Activated T-helper 17 cell treated with anti-CD3 and anti-CD28 coated beads, Interleukin-2, amount 50 U/mL, for 72 hours (primary cell): ENCODE measurements at regions not wholly inside any gene's neighbourhood (a gene's known extent, or its start where the extent isn't known, plus 50 kb on each side); places are given as distances from the start of the nearest gene placed in this dataset.
A peak's percentile ranks its signal among the peaks of the same experiment; 100 is the strongest.

Experiments
- ATAC-seq: fragments of 150-1000 bp; cut with Tn5 transposase; replicated peaks from 2 replicates; pipeline ENCODE4 v1.10.0; 2021; ENCODE audit warnings: mild to moderate bottlenecking, moderate library complexity
- H3K27ac Mint-ChIP-seq: one replicate; pipeline ENCODE4 v1.8.0; 2022; ENCODE audit warnings: mixed read lengths
- H3K27me3 Mint-ChIP-seq: one replicate; pipeline ENCODE4 v1.8.0; 2022; ENCODE audit warnings: mixed read lengths
- H3K36me3 Mint-ChIP-seq: one replicate; pipeline ENCODE4 v1.8.0; 2022; ENCODE audit warnings: low read depth, mild to moderate bottlenecking, mixed read lengths
- H3K4me1 Mint-ChIP-seq: one replicate; pipeline ENCODE4 v1.8.0; 2022; ENCODE audit warnings: mixed read lengths
- H3K4me3 Mint-ChIP-seq: one replicate; pipeline ENCODE4 v1.8.0; 2022; ENCODE audit warnings: mild to moderate bottlenecking, mixed read lengths
- H3K9me3 Mint-ChIP-seq: one replicate; pipeline ENCODE4 v1.8.0; 2022; ENCODE audit warnings: mixed read lengths

- no peaks in the 10 kb centered on the region for H3K9me3 Mint-ChIP-seq
- peaks cover 4% of the 10 kb centered on the region for H3K27me3 Mint-ChIP-seq
- H3K4me1 Mint-ChIP-seq: peaks cover 9% of the 10 kb centered on the region
- H3K4me3 Mint-ChIP-seq: no peak overlapping the region
- no peaks in the 10 kb centered on the region for H3K36me3 Mint-ChIP-seq
- no peak overlapping the region for H3K27ac Mint-ChIP-seq
- no peak for ATAC-seq
These were observed 186.0 kb upstream of the RPL38 start for GRCh38 chr17:74017466-74017865.

GRCh38 chr17:74018115-74018514, 185.4 kb upstream of the RPL38 start:
- Mint-ChIP-seq H3K27me3 (no peaks in the 10 kb centered on the region), H3K9me3 (no peaks in the 10 kb centered on the region), H3K4me3 (no peak overlapping the region), H3K27ac (no peak overlapping the region), H3K4me1 (peaks cover 3% of the 10 kb centered on the region), H3K36me3 (no peaks in the 10 kb centered on the region)
- ATAC-seq: no peak

GRCh38 chr17:74019271-74019670, 184.2 kb upstream of the RPL38 start:
- ATAC-seq: no peak
- H3K4me3 Mint-ChIP-seq: no peak overlapping the region

GRCh38 chr17:74019860-74020259, 183.6 kb upstream of the RPL38 start:
- Mint-ChIP-seq H3K27ac (no peak overlapping the region), H3K4me3 (no peak overlapping the region), H3K27me3 (peaks cover 4% of the 10 kb centered on the region), H3K9me3 (no peaks in the 10 kb centered on the region), H3K4me1 (no peaks in the 10 kb centered on the region), H3K36me3 (no peaks in the 10 kb centered on the region)
- no peak for ATAC-seq

More at GRCh38 chr17:74019271-74019670, 184.2 kb upstream of the RPL38 start:
- no peaks in the 10 kb centered on the region for H3K4me1 Mint-ChIP-seq
- no peaks in the 10 kb centered on the region for H3K36me3 Mint-ChIP-seq
- no peaks in the 10 kb centered on the region for H3K9me3 Mint-ChIP-seq
- no peak overlapping the region for H3K27ac Mint-ChIP-seq
- H3K27me3 Mint-ChIP-seq: peaks cover 1% of the 10 kb centered on the region

GRCh38 chr17:74020522-74020921, 183.0 kb upstream of the RPL38 start:
- no peaks in the 10 kb centered on the region for H3K36me3 Mint-ChIP-seq
- H3K4me1 Mint-ChIP-seq: no peaks in the 10 kb centered on the region
- ATAC-seq: no peak

GRCh38 chr17:74024871-74025531, 178.5 kb upstream of the RPL38 start:
- no peak for ATAC-seq
- H3K36me3 Mint-ChIP-seq: no peaks in the 10 kb centered on the region
- H3K9me3 Mint-ChIP-seq: no peaks in the 10 kb centered on the region
- peaks cover 8% of the 10 kb centered on the region for H3K27me3 Mint-ChIP-seq
- H3K4me3 Mint-ChIP-seq: no peak overlapping the region
- H3K27ac Mint-ChIP-seq: no peak overlapping the region
- H3K4me1 Mint-ChIP-seq: no peaks in the 10 kb centered on the region

More at GRCh38 chr17:74020522-74020921, 183.0 kb upstream of the RPL38 start:
- Mint-ChIP-seq H3K4me3 (no peak overlapping the region), H3K9me3 (no peaks in the 10 kb centered on the region), H3K27ac (no peak overlapping the region), H3K27me3 (peaks cover 4% of the 10 kb centered on the region)

GRCh38 chr17:74027444-74027843, 176.0 kb upstream of the RPL38 start:
- Mint-ChIP-seq H3K9me3 (no peaks in the 10 kb centered on the region), H3K27ac (no peak overlapping the region), H3K27me3 (peaks cover 11% of the 10 kb centered on the region), H3K36me3 (no peaks in the 10 kb centered on the region), H3K4me1 (no peaks in the 10 kb centered on the region), H3K4me3 (no peak overlapping the region)
- no peak for ATAC-seq

- no peak for ATAC-seq
- peaks cover 11% of the 10 kb centered on the region for H3K27me3 Mint-ChIP-seq
- no peaks in the 10 kb centered on the region for H3K9me3 Mint-ChIP-seq
- no peaks in the 10 kb centered on the region for H3K4me1 Mint-ChIP-seq
- no peak overlapping the region for H3K27ac Mint-ChIP-seq
- no peaks in the 10 kb centered on the region for H3K36me3 Mint-ChIP-seq
- no peak overlapping the region for H3K4me3 Mint-ChIP-seq
These were observed 174.9 kb upstream of the RPL38 start for GRCh38 chr17:74028354-74029116.

- H3K9me3 Mint-ChIP-seq: no peaks in the 10 kb centered on the region
- peaks cover 3% of the 10 kb centered on the region for H3K27me3 Mint-ChIP-seq
- no peak overlapping the region for H3K4me3 Mint-ChIP-seq
- no peaks in the 10 kb centered on the region for H3K36me3 Mint-ChIP-seq
- no peaks in the 10 kb centered on the region for H3K4me1 Mint-ChIP-seq
- ATAC-seq: no peak
- no peak overlapping the region for H3K27ac Mint-ChIP-seq
These were observed 172.0 kb upstream of the RPL38 start for GRCh38 chr17:74031316-74032090.

GRCh38 chr17:74032222-74032621, 171.3 kb upstream of the RPL38 start:
- peaks cover 3% of the 10 kb centered on the region for H3K27me3 Mint-ChIP-seq
- H3K4me3 Mint-ChIP-seq: no peak overlapping the region
- no peaks in the 10 kb centered on the region for H3K4me1 Mint-ChIP-seq
- H3K27ac Mint-ChIP-seq: no peak overlapping the region
- ATAC-seq: no peak
- no peaks in the 10 kb centered on the region for H3K36me3 Mint-ChIP-seq
- no peaks in the 10 kb centered on the region for H3K9me3 Mint-ChIP-seq

GRCh38 chr17:74037320-74037719, 166.2 kb upstream of the RPL38 start:
- no peak overlapping the region for H3K4me3 Mint-ChIP-seq
- H3K9me3 Mint-ChIP-seq: no peaks in the 10 kb centered on the region
- H3K27ac Mint-ChIP-seq: no peak overlapping the region
- peaks cover under 1% of the 10 kb centered on the region for H3K4me1 Mint-ChIP-seq
- no peaks in the 10 kb centered on the region for H3K27me3 Mint-ChIP-seq
- no peak for ATAC-seq
- no peaks in the 10 kb centered on the region for H3K36me3 Mint-ChIP-seq

GRCh38 chr17:74040291-74040690, 163.2 kb upstream of the RPL38 start:
- no peaks in the 10 kb centered on the region for H3K36me3 Mint-ChIP-seq
- no peak overlapping the region for H3K27ac Mint-ChIP-seq
- no peak for ATAC-seq
- no peak overlapping the region for H3K4me3 Mint-ChIP-seq
- peaks cover 4% of the 10 kb centered on the region for H3K27me3 Mint-ChIP-seq
- peaks cover 9% of the 10 kb centered on the region for H3K4me1 Mint-ChIP-seq
- H3K9me3 Mint-ChIP-seq: no peaks in the 10 kb centered on the region

- H3K27ac Mint-ChIP-seq: no peak overlapping the region
- H3K36me3 Mint-ChIP-seq: no peaks in the 10 kb centered on the region
- H3K27me3 Mint-ChIP-seq: peaks cover 8% of the 10 kb centered on the region
- ATAC-seq: no peak
- H3K4me3 Mint-ChIP-seq: no peak overlapping the region
- H3K4me1 Mint-ChIP-seq: peaks cover 9% of the 10 kb centered on the region
- no peaks in the 10 kb centered on the region for H3K9me3 Mint-ChIP-seq
These were observed 162.7 kb upstream of the RPL38 start for GRCh38 chr17:74040729-74041128.

GRCh38 chr17:74041869-74042640, 161.4 kb upstream of the RPL38 start:
- Mint-ChIP-seq H3K4me1 (peaks cover 9% of the 10 kb centered on the region), H3K36me3 (no peaks in the 10 kb centered on the region), H3K4me3 (peak overlapping the region; percentile 4), H3K27ac (peak overlapping the region; percentile 49), H3K9me3 (no peaks in the 10 kb centered on the region), H3K27me3 (peaks cover 11% of the 10 kb centered on the region)
- ATAC-seq: peak; percentile 4
